ENCODE measurements at regions not wholly inside any gene's neighbourhood (a gene's known extent, or its start where the extent isn't known, plus 50 kb on each side); places are given as distances from the start of the nearest gene placed in this dataset.

GRCh38 chr15:39059917-39060316, 495.3 kb upstream of the RASGRP1 start:
- no peak for DNase-seq (ENCODE audit: low read depth, low spot score)
- Histone ChIP-seq H3K9ac (replicated peaks; ENCODE audit: extremely low read depth, insufficient read depth, low read length) (no peak overlapping the region), H3K4me2 (ENCODE audit: insufficient read depth, low read length) (no peak overlapping the region), H3K79me2 (ENCODE audit: control insufficient read depth, insufficient read depth, low read length) (no peaks in the 10 kb centered on the region), H3K4me1 (ENCODE audit: control insufficient read depth, extremely low read depth, insufficient read depth, low read length) (peaks cover 13% of the 10 kb centered on the region), H3K9me1 (replicated peaks; ENCODE audit: control insufficient read depth, extremely low read depth, insufficient read depth, low read length) (no peaks in the 10 kb centered on the region), H4K20me1 (replicated peaks; ENCODE audit: control insufficient read depth, extremely low read depth, insufficient read depth, low read length) (no peaks in the 10 kb centered on the region), H3K4me3 (replicated peaks in 1 of 3; ENCODE audit: insufficient read depth in 1 of 3, low read depth in 1 of 3, low read length in 3 of 3) (no peak overlapping the region), H3K36me3 (ENCODE audit: control insufficient read depth in 2 of 2, extremely low read depth in 1 of 2, insufficient read depth in 2 of 2, low read length in 2 of 2) (no peaks in the 10 kb centered on the region), H3K9me3 (replicated peaks; ENCODE audit: control insufficient read depth, insufficient read depth, low read length) (no peaks in the 10 kb centered on the region), H3K27ac (ENCODE audit: insufficient read depth, low read depth, low read length) (no peak overlapping the region), H2AFZ (ENCODE audit: low read depth, low read length) (no peak overlapping the region), H3K27me3 (ENCODE audit: control insufficient read depth in 2 of 2, insufficient read depth in 2 of 2, low read length in 2 of 2) (no peaks in the 10 kb centered on the region)
- CTCF ChIA-PET, result interaction anchor here (0.6 to 1.2 kb wide), 3 partner anchors 10 to 93 kb away, joined by 3 to 4 read pairs (median 4); no protein-coding TSS in a partner anchor
- dilution Hi-C loops (cut with MboI; ENCODE audit: extremely low pct_ligation_motif_present, low sequenced_read_pairs) (no loop called here), intact Hi-C loops (cut with micrococcal nuclease) (no loop called here)
- FAIRE-seq, result no peak
- POLR2A ChIA-PET, result no interaction called here
- BruUV-seq (replicated peaks), result no TSS peak
- no peak for TF ChIP-seq MYC (IDR thresholded peaks at IDR 0.05; ENCODE audit: low read depth, low read length)
- no peak for TF ChIP-seq JUN (IDR thresholded peaks at IDR 0.05; ENCODE audit: borderline replicate concordance, insufficient read depth, insufficient read length, low read depth)
- TF ChIP-seq MAX (IDR thresholded peaks at IDR 0.05; ENCODE audit: insufficient read depth, insufficient read length), result no peak
- TF ChIP-seq EZH2 (IDR thresholded peaks at IDR 0.05; ENCODE audit: borderline replicate concordance, low read depth, low read length, severe bottlenecking), result no peak
- no peak for TF ChIP-seq CTCF (IDR thresholded peaks at IDR 0.05; ENCODE audit: extremely low read depth in 1 of 2, insufficient read depth in 1 of 2, low read depth in 1 of 2, low read length in 2 of 2)
- TF ChIP-seq GATA2 (IDR thresholded peaks at IDR 0.05; ENCODE audit: insufficient read depth, insufficient read length, low read depth, low read length), result no peak
- TF ChIP-seq FOS (IDR thresholded peaks at IDR 0.05; ENCODE audit: borderline replicate concordance, insufficient read depth, low read length), result no peak
- TF ChIP-seq POLR2A (IDR thresholded peaks at IDR 0.05; ENCODE audit: low read depth, low read length), result no peak
- no peak for TF ChIP-seq POLR2AphosphoS5 (IDR thresholded peaks at IDR 0.05; ENCODE audit: insufficient read depth, low read depth, low read length)

Measured in endothelial cell of umbilical vein (primary cell).